Aorta (tissue), 5 donors: ENCODE measurements at regions not wholly inside any gene's neighbourhood (a gene's known extent, or its start where the extent isn't known, plus 50 kb on each side); places are given as distances from the start of the nearest gene placed in this dataset.

Source experiments
- ATAC-seq: fragments of 200-7000 bp; cut with Tn5 transposase; one replicate; pipeline ENCODE4 v1.9.1; 2022; ENCODE audit warnings: moderate library complexity; ENCODE audit not compliant: low FRiP score
- DNase-seq, 2 donors: peaks; one replicate each; pipeline ENCODE4 v3.0.0-alpha.2; 2020
- H3K27ac ChIP-seq, 2 donors: one replicate each; pipeline ENCODE4 v1.5.1; 2013; ENCODE audit warnings: low read length in 2 of 2, mild to moderate bottlenecking in 2 of 2, moderate library complexity in 2 of 2, control low read depth in 1 of 2, inconsistent platforms in 1 of 2, low read depth in 1 of 2
- H3K27me3 ChIP-seq, 2 donors: one replicate each; pipeline ENCODE4 v1.6.1; 2013; ENCODE audit warnings: control low read depth in 1 of 2, low read length in 1 of 2, mild to moderate bottlenecking in 1 of 2, moderate library complexity in 1 of 2; ENCODE audit not compliant: insufficient read depth in 2 of 2, control insufficient read depth in 1 of 2
- H3K36me3 ChIP-seq, 2 donors: one replicate each; pipeline ENCODE4 v1.6.1; 2013; ENCODE audit warnings: control low read depth in 1 of 2, low read length in 1 of 2, mild to moderate bottlenecking in 1 of 2; ENCODE audit not compliant: insufficient read depth in 2 of 2, control insufficient read depth in 1 of 2
- H3K4me1 ChIP-seq, 2 donors: one replicate each; pipeline ENCODE4 v1.6.1; 2013; ENCODE audit warnings: low read length in 2 of 2, control low read depth in 1 of 2, mild to moderate bottlenecking in 1 of 2, moderate library complexity in 1 of 2; ENCODE audit not compliant: insufficient read depth in 2 of 2, control insufficient read depth in 1 of 2
- H3K4me3 ChIP-seq, 2 donors: one replicate each; pipeline ENCODE4 v1.5.1; 2013; ENCODE audit warnings: low read length in 2 of 2, control low read depth in 1 of 2, mild to moderate bottlenecking in 1 of 2
- H3K9me3 ChIP-seq: one replicate; pipeline ENCODE4 v1.6.1; 2013; ENCODE audit warnings: mild to moderate bottlenecking, low read length; ENCODE audit not compliant: control insufficient read depth
- WGBS, 2 donors: extraction: QIAGEN DNeasy Blood & Tissue Kit; methylation state at CpG; one replicate each; pipeline ENCODE4 v1.1.7; 2013; 5-methylcytosine and 5-hydroxymethylcytosine counted together
- intact Hi-C, 2 donors: fragments of 100-400 bp; cut with DNase I; formaldehyde crosslinking; loops; one replicate each; pipeline versions ENCODE4 v1.14.2 to v1.15.0; 2022
- donor health status: healthy with polysubstance abuse.
- donor health status: Bipolar disorder and iron deficiency.
- donor health status: DM: no; HTN: no; CAD: no.
- donor health status: DM: no; HTN: no; CAD: no.
- donor health status: DM: yes; HTN: yes; CAD: no.

GRCh38 chr17:33802349-33803198 lies 452.5 kb upstream of the CCL2 start:
- Histone ChIP-seq H3K27me3 (peaks cover 0 to 3% of the 10 kb centered on the region in 2 donors), H3K4me1 (no peaks in the 10 kb centered on the region), H3K27ac (no peak overlapping the region), H3K4me3 (no peak overlapping the region), H3K9me3 (no peaks in the 10 kb centered on the region), H3K36me3 (no peaks in the 10 kb centered on the region)
- 76% methylated on average over 10 of the region's 10 CpGs for WGBS, 2 donors
- intact Hi-C loops = no loop called here
- ATAC-seq (no peak), DNase-seq (no peak)

DNA sequence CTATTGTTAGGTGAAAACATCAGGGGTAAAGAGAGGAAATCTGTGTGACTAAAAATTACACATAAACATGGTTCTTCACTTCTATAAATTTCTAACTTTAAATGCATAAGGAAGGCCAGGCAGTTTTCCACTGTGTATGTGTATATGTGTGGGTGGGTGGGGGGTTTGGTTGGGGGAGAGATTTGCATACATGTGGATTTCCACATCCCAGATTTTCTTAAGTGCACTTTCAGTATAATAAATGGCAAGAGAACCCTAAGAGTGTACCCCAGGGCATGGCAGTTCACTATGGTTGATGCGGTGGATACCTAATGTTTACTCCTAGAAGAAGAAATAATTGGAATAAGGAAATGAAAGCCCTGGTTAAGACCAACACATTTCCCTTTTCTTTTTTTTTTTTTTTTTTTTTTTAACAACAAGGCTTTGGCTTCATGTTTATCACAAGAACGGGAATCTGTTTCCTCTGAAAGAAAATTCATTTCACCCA lies 451.8 kb upstream of the CCL2 start:
- DNase-seq (no peak), ATAC-seq (no peak)
- WGBS, 2 donors = 53 to 56% methylated on average over 2 of the region's 2 CpGs

GRCh38 chr17:33803686-33804085 lies 451.4 kb upstream of the CCL2 start:
- Histone ChIP-seq H3K27ac (no peak overlapping the region), H3K4me3 (no peak overlapping the region), H3K4me1 (no peaks in the 10 kb centered on the region), H3K36me3 (no peaks in the 10 kb centered on the region), H3K27me3 (no peaks in the 10 kb centered on the region), H3K9me3 (no peaks in the 10 kb centered on the region)
- intact Hi-C loops = no loop called here
- ATAC-seq (no peak), DNase-seq (no peak)
- 26 to 36% methylated on average over 2 of the region's 2 CpGs for WGBS, 2 donors

More for the DNA sequence above, 451.8 kb upstream of the CCL2 start:
- Histone ChIP-seq H3K36me3 (no peaks in the 10 kb centered on the region), H3K27me3 (peaks cover 0 to 2% of the 10 kb centered on the region in 2 donors), H3K4me3 (no peak overlapping the region), H3K9me3 (no peaks in the 10 kb centered on the region), H3K27ac (no peak overlapping the region), H3K4me1 (no peaks in the 10 kb centered on the region)
- intact Hi-C loops = no loop called here

GRCh38 chr17:33804401-33804800 lies 450.7 kb upstream of the CCL2 start:
- Histone ChIP-seq H3K4me1 (no peaks in the 10 kb centered on the region), H3K36me3 (no peaks in the 10 kb centered on the region), H3K27me3 (no peaks in the 10 kb centered on the region), H3K4me3 (no peak overlapping the region), H3K9me3 (no peaks in the 10 kb centered on the region), H3K27ac (no peak overlapping the region)
- no peak for DNase-seq
- ATAC-seq = no peak
- intact Hi-C loops = no loop called here
- WGBS, 2 donors = 86 to 91% methylated on average over 4 of the region's 4 CpGs

GRCh38 chr17:33806631-33807030 lies 448.5 kb upstream of the CCL2 start:
- Histone ChIP-seq H3K27me3 (no peaks in the 10 kb centered on the region), H3K4me3 (no peak overlapping the region), H3K4me1 (no peaks in the 10 kb centered on the region), H3K27ac (no peak overlapping the region), H3K36me3 (no peaks in the 10 kb centered on the region), H3K9me3 (no peaks in the 10 kb centered on the region)
- no peak for DNase-seq
- intact Hi-C loops = no loop called here
- ATAC-seq = no peak

DNA sequence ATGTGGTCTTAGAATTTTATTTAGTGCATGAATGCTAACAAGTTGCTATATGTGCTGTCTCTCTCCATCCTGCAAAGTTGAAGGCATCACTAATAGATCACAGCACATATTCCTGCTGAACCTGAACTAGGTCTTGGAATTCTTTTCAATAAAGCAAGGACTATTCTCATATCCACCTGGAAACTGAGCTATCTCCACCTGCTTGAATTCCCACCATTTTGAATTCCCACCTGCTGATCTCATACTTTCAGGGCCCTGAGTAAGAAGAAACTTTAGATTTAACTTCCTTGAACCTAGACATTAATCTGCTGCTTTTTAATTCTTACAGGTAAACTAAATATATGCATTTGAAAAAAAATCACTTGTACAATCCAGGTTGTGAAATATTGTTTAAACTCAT lies 445.3 kb upstream of the CCL2 start:
- Histone ChIP-seq H3K36me3 (no peaks in the 10 kb centered on the region), H3K9me3 (no peaks in the 10 kb centered on the region), H3K27ac (no peak overlapping the region), H3K4me3 (no peak overlapping the region), H3K4me1 (no peaks in the 10 kb centered on the region), H3K27me3 (no peaks in the 10 kb centered on the region)
- intact Hi-C loops = no loop called here
- DNase-seq (no peak), ATAC-seq (no peak)

DNA sequence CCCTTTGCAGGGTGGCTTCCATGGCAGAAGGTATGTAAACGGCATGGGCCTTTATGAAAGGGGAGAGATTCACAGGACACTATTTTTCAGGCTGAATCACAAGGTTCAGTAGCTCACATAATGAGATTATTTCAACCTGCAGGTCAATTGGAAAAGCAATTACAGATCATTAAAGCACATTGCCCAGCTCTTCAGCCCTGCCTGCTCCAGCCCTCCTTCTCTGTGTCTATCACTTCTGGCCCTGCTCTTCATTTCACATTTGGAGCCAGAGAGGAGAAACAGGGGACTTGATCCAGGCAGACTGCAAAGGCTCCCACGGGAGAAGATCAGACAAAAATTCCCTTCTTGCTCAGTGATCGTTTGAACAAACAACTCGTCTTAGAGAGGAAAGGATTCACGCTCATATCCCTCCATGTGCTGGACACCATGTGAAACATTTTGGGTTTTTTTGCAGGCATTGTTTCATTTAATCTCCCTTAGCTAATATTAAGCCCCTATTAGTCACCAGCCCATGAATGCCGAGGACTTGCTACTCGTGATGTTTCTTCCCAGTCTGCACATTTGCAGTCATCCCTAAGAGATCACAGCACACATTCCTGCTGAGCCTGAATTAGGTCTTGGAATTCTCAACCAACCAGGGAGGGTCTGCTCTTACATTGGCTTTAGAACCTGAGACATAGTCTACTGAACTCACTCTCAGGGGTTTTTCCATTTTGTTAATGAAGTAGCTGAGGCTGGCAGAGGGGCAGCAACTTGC lies 443.9 kb upstream of the CCL2 start:
- intact Hi-C loops = no loop called here
- DNase-seq = no peak
- no peaks in the 10 kb centered on the region for H3K36me3 ChIP-seq
- no peak overlapping the region for H3K27ac ChIP-seq
- 23 to 28% methylated on average over 7 of the region's 7 CpGs for WGBS, 2 donors
- H3K4me1 ChIP-seq = no peaks in the 10 kb centered on the region
- no peak overlapping the region for H3K4me3 ChIP-seq
- no peaks in the 10 kb centered on the region for H3K9me3 ChIP-seq
- ATAC-seq = no peak
- no peaks in the 10 kb centered on the region for H3K27me3 ChIP-seq

DNA sequence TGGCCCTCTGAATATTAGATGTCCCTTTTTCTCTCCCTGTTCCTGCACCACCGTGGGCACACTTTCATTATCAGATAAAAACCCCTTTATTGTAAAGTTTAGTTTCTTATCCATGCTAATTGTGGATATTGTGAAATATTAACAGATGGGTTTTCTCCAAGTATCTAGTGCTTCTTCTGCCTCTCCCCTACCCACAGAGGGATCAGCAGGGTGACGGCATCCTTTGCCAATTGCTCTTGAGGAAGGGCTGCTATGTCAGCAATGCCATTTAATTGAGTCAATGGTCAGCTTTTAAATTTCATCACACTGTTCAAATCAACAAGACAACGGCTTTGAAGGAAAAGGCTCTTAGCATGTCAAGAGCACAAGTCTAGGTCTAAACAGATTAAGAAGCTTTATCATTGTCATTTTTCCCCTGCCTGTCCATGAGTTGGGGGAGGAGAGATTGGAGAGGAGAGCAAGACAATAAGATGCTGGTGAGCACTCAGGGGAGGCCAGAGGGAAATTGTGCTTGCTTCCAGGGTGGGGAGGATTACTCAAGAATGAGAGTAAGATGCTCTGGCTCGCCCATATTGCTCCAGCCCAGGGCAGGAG lies 443.0 kb upstream of the CCL2 start:
- no peaks in the 10 kb centered on the region for H3K9me3 ChIP-seq
- ATAC-seq = no peak
- no peaks in the 10 kb centered on the region for H3K36me3 ChIP-seq
- DNase-seq = no peak
- H3K4me1 ChIP-seq = no peaks in the 10 kb centered on the region
- no peak overlapping the region for H3K27ac ChIP-seq
- intact Hi-C loops = no loop called here
- no peaks in the 10 kb centered on the region for H3K27me3 ChIP-seq
- no peak overlapping the region for H3K4me3 ChIP-seq
- WGBS, 2 donors = 56 to 70% methylated on average over 4 of the region's 4 CpGs
